ENCODE measurements at regions not wholly inside any gene's neighbourhood (a gene's known extent, or its start where the extent isn't known, plus 50 kb on each side); places are given as distances from the start of the nearest gene placed in this dataset.

DNA sequence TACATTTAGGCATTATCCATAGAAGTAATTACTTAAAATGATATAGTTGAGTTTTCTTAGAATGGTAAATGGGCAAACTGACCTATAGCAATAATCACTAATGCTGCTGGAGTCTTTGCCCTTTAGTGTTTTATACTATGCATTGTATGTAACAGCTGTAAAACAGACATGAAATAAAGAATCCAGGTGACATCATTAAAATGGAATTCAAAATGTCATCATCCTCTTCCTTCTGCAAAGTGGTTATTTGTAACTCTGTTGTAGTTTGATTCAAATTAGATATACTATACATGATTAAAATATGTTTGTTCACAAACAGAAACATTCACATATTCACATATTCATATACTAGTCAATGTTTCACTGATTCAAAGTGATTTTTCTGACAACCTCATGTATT, 598.8 kb downstream of the SLC16A7 start:
- Histone ChIP-seq H3K36me3 (ENCODE audit: control insufficient read depth, insufficient read depth, low read length) (no peaks in the 10 kb centered on the region), H3K4me3 (ENCODE audit: low read depth, low read length) (no peak overlapping the region), H3K27me3 (ENCODE audit: control insufficient read depth, insufficient read depth, low read length) (no peaks in the 10 kb centered on the region)
- DNase-seq (ENCODE audit: low read depth) = no peak
- TF ChIP-seq, protein P1, sequence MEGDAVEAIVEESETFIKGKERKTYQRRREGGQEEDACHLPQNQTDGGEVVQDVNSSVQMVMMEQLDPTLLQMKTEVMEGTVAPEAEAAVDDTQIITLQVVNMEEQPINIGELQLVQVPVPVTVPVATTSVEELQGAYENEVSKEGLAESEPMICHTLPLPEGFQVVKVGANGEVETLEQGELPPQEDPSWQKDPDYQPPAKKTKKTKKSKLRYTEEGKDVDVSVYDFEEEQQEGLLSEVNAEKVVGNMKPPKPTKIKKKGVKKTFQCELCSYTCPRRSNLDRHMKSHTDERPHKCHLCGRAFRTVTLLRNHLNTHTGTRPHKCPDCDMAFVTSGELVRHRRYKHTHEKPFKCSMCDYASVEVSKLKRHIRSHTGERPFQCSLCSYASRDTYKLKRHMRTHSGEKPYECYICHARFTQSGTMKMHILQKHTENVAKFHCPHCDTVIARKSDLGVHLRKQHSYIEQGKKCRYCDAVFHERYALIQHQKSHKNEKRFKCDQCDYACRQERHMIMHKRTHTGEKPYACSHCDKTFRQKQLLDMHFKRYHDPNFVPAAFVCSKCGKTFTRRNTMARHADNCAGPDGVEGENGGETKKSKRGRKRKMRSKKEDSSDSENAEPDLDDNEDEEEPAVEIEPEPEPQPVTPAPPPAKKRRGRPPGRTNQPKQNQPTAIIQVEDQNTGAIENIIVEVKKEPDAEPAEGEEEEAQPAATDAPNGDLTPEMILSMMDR (IDR thresholded peaks at IDR 0.05; ENCODE audit: insufficient read depth, low read length, poor library complexity, severe bottlenecking) = no peak

- H3K4me3 ChIP-seq (ENCODE audit: low read depth, low read length) = no peak overlapping the region
These were observed 599.7 kb downstream of the SLC16A7 start for GRCh38 chr12:60195483-60195882.

DNA sequence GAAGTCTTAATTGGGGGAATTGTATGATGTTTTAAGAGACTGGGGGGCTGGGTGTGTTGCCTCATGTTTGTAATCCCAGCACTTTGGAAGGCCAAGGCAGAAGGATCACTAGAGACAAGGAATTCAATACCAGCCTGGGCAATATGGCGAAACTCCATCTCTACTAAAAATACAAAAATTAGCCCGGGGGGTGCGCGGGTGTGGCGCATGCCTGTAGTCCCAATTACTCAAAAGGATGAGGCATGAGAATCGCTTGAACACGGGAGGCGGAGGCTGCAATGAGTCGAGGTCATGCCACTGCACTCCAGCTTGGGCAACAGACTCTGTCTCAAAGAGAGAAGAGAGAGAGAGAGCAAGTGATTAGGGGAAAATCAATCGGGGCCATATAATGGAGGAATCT, 600.5 kb downstream of the SLC16A7 start:
- DNase-seq (ENCODE audit: low read depth) = no peak
- TF ChIP-seq, protein P1 (IDR thresholded peaks at IDR 0.05; ENCODE audit: insufficient read depth, low read length, poor library complexity, severe bottlenecking) = no peak
- H3K4me3 ChIP-seq (ENCODE audit: low read depth, low read length) = no peak overlapping the region
- H3K36me3 ChIP-seq (ENCODE audit: control insufficient read depth, insufficient read depth, low read length) = no peaks in the 10 kb centered on the region
- no peaks in the 10 kb centered on the region for H3K27me3 ChIP-seq (ENCODE audit: control insufficient read depth, insufficient read depth, low read length)

More at GRCh38 chr12:60195483-60195882, 599.7 kb downstream of the SLC16A7 start:
- no peaks in the 10 kb centered on the region for H3K27me3 ChIP-seq (ENCODE audit: control insufficient read depth, insufficient read depth, low read length)
- no peaks in the 10 kb centered on the region for H3K36me3 ChIP-seq (ENCODE audit: control insufficient read depth, insufficient read depth, low read length)
- no peak for DNase-seq (ENCODE audit: low read depth)
- TF ChIP-seq, protein P1 (IDR thresholded peaks at IDR 0.05; ENCODE audit: insufficient read depth, low read length, poor library complexity, severe bottlenecking) = no peak

GRCh38 chr12:60197589-60197988, 601.8 kb downstream of the SLC16A7 start:
- Histone ChIP-seq H3K27me3 (ENCODE audit: control insufficient read depth, insufficient read depth, low read length) (no peaks in the 10 kb centered on the region), H3K36me3 (ENCODE audit: control insufficient read depth, insufficient read depth, low read length) (no peaks in the 10 kb centered on the region), H3K4me3 (ENCODE audit: low read depth, low read length) (no peak overlapping the region)
- no peak for DNase-seq (ENCODE audit: low read depth)
- TF ChIP-seq, protein P1 (IDR thresholded peaks at IDR 0.05; ENCODE audit: insufficient read depth, low read length, poor library complexity, severe bottlenecking) = no peak

- Histone ChIP-seq H3K4me3 (ENCODE audit: low read depth, low read length) (no peak overlapping the region), H3K27me3 (ENCODE audit: control insufficient read depth, insufficient read depth, low read length) (no peaks in the 10 kb centered on the region), H3K36me3 (ENCODE audit: control insufficient read depth, insufficient read depth, low read length) (no peaks in the 10 kb centered on the region)
- DNase-seq (ENCODE audit: low read depth) = no peak
- TF ChIP-seq, protein P1 (IDR thresholded peaks at IDR 0.05; ENCODE audit: insufficient read depth, low read length, poor library complexity, severe bottlenecking) = no peak
These were observed 606.1 kb downstream of the SLC16A7 start for GRCh38 chr12:60201891-60202290.

GRCh38 chr12:60205500-60205899, 609.7 kb downstream of the SLC16A7 start:
- DNase-seq (ENCODE audit: low read depth) = peak; percentile 47

More at GRCh38 chr12:60205500-60205899, 609.7 kb downstream of the SLC16A7 start:
- Histone ChIP-seq H3K36me3 (ENCODE audit: control insufficient read depth, insufficient read depth, low read length) (no peaks in the 10 kb centered on the region), H3K4me3 (ENCODE audit: low read depth, low read length) (no peak overlapping the region), H3K27me3 (ENCODE audit: control insufficient read depth, insufficient read depth, low read length) (no peaks in the 10 kb centered on the region)
- TF ChIP-seq, protein P1 (IDR thresholded peaks at IDR 0.05; ENCODE audit: insufficient read depth, low read length, poor library complexity, severe bottlenecking) = no peak

All from kidney epithelial cell (primary cell).